ENCODE measurements at regions not wholly inside any gene's neighbourhood (a gene's known extent, or its start where the extent isn't known, plus 50 kb on each side); places are given as distances from the start of the nearest gene placed in this dataset.

- no peak for TF ChIP-seq CTCF (conservative IDR thresholded peaks at IDR 0.05 in 1 of 2, IDR thresholded peaks at IDR 0.05 in 1 of 2; ENCODE audit: low read depth in 1 of 2, low read length in 2 of 2)
- TF ChIP-seq EZH2 (IDR thresholded peaks at IDR 0.05; ENCODE audit: low read length, missing control alignments): no peak
Measured at GRCh38 chr15:72833561-72833960, 50.0 kb upstream of the ADPGK start.
